MM.1S (cell line): ENCODE measurements at regions not wholly inside any gene's neighbourhood (a gene's known extent, or its start where the extent isn't known, plus 50 kb on each side); places are given as distances from the start of the nearest gene placed in this dataset.

Experiments used
- DNase-seq: peaks from one replicate; pipeline ENCODE4 v3.0.0-alpha.2; 2015
- H2AFZ ChIP-seq: fragments of 300-600 bp; sonication (generic); 2 replicates; pipeline ENCODE4 v1.6.0; 2016; ENCODE audit warnings: antibody characterized with exemption, low read length
- H3F3A ChIP-seq: fragments of 300-600 bp; sonication (generic); 2 replicates; pipeline ENCODE4 v1.6.1; 2016; ENCODE audit warnings: mild to moderate bottlenecking, antibody characterized with exemption, low read length, moderate library complexity, mixed read lengths; ENCODE audit not compliant: insufficient read depth
- H3K27ac ChIP-seq: fragments of 300-600 bp; sonication (generic); 2 replicates; pipeline ENCODE4 v1.5.1; 2016; ENCODE audit warnings: mild to moderate bottlenecking, low read length
- H3K27me3 ChIP-seq: fragments of 300-600 bp; sonication (generic); replicated peaks from 2 replicates; pipeline ENCODE4 v1.6.0; 2016; ENCODE audit warnings: low read length; ENCODE audit not compliant: insufficient read depth
- H3K36me3 ChIP-seq: fragments of 300-600 bp; sonication (generic); replicated peaks from 2 replicates; pipeline ENCODE4 v1.6.1; 2016; ENCODE audit warnings: mild to moderate bottlenecking, low read length, mixed read lengths; ENCODE audit not compliant: insufficient read depth
- H3K4me1 ChIP-seq: fragments of 300-600 bp; sonication (generic); 2 replicates; pipeline ENCODE4 v1.6.1; 2016; ENCODE audit warnings: low read length, mixed read lengths
- H3K4me2 ChIP-seq: fragments of 300-600 bp; sonication (generic); 2 replicates; pipeline ENCODE4 v1.6.0; 2016; ENCODE audit warnings: low read depth, low read length
- H3K4me3 ChIP-seq: fragments of 300-600 bp; sonication (generic); 2 replicates; pipeline ENCODE4 v1.5.1; 2016; ENCODE audit warnings: low read length, mixed read lengths
- H3K79me2 ChIP-seq: fragments of 300-600 bp; sonication (generic); 2 replicates; pipeline ENCODE4 v1.6.1; 2016; ENCODE audit warnings: mixed run types, low read length, mixed read lengths
- H3K9ac ChIP-seq: fragments of 300-600 bp; sonication (generic); 2 replicates; pipeline ENCODE4 v1.6.1; 2016; ENCODE audit warnings: low read length, mixed read lengths
- H3K9me2 ChIP-seq: fragments of 300-600 bp; sonication (generic); replicated peaks from 2 replicates; pipeline ENCODE4 v1.6.1; 2016; ENCODE audit warnings: mild to moderate bottlenecking, low read length, mixed read lengths; ENCODE audit not compliant: insufficient read depth
- H3K9me3 ChIP-seq: fragments of 300-600 bp; sonication (generic); replicated peaks from 2 replicates; pipeline ENCODE4 v1.6.1; 2016; ENCODE audit warnings: mild to moderate bottlenecking, low read length, mixed read lengths; ENCODE audit not compliant: insufficient read depth
- H4K20me1 ChIP-seq: fragments of 300-600 bp; sonication (generic); 2 replicates; pipeline ENCODE4 v1.6.1; 2016; ENCODE audit warnings: mild to moderate bottlenecking, low read length, moderate library complexity, mixed read lengths; ENCODE audit not compliant: insufficient read depth
- EZH2 ChIP-seq: fragments of 300-600 bp; sonication (generic); optimal IDR thresholded peaks from 2 replicates; pipeline ENCODE3; 2017; ENCODE audit warnings: low read depth, mild to moderate bottlenecking, antibody characterized with exemption, low read length, mixed read lengths
- EZH2phosphoT487 ChIP-seq: fragments of 300-600 bp; sonication (generic); IDR thresholded peaks from 2 replicates; pipeline ENCODE4 v1.6.1; 2018; ENCODE audit warnings: antibody characterized with exemption, low read length
- TF ChIP-seq, protein P1 (sequence below): fragments of 300-600 bp; sonication (generic); IDR thresholded peaks from 2 replicates; pipeline ENCODE4 v1.5.1; 2016; ENCODE audit warnings: antibody characterized with exemption, low read length, mixed read lengths

DNA sequence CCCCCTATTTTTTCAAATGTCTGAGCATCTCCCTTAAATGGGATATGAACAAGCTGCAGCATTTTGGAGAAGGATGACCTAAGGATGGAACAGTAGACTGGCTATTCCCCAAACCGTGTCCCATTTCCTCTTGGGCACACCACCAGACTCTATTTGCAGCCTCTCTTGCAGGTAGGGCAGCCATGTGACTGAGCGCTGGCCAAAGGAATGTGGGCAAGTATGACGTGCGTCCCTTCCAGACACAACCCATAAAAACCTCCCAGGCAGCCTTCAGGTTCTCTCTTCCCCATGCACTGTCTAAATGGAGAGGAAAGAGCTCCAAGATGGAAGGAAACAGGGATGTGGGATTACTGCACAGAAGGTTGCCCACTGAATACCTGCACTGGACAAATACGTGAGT, 149.7 kb downstream of the CCT6B start:
- Histone ChIP-seq H3K9ac (no peak overlapping the region), H3K79me2 (no peaks in the 10 kb centered on the region), H3K4me2 (no peak overlapping the region), H3K27ac (no peak overlapping the region), H3K36me3 (no peaks in the 10 kb centered on the region), H3K4me3 (no peak overlapping the region), H3K9me2 (no peaks in the 10 kb centered on the region), H3K9me3 (no peaks in the 10 kb centered on the region), H2AFZ (no peak overlapping the region), H4K20me1 (no peaks in the 10 kb centered on the region), H3K27me3 (no peaks in the 10 kb centered on the region; the same call in 1 of the 2 replicates), H3F3A (no peaks in the 10 kb centered on the region), H3K4me1 (no peaks in the 10 kb centered on the region)
- TF ChIP-seq EZH2phosphoT487 (no peak), EZH2 (no peak)
- TF ChIP-seq, protein P1, sequence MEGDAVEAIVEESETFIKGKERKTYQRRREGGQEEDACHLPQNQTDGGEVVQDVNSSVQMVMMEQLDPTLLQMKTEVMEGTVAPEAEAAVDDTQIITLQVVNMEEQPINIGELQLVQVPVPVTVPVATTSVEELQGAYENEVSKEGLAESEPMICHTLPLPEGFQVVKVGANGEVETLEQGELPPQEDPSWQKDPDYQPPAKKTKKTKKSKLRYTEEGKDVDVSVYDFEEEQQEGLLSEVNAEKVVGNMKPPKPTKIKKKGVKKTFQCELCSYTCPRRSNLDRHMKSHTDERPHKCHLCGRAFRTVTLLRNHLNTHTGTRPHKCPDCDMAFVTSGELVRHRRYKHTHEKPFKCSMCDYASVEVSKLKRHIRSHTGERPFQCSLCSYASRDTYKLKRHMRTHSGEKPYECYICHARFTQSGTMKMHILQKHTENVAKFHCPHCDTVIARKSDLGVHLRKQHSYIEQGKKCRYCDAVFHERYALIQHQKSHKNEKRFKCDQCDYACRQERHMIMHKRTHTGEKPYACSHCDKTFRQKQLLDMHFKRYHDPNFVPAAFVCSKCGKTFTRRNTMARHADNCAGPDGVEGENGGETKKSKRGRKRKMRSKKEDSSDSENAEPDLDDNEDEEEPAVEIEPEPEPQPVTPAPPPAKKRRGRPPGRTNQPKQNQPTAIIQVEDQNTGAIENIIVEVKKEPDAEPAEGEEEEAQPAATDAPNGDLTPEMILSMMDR = no peak
- DNase-seq = no peak

DNA sequence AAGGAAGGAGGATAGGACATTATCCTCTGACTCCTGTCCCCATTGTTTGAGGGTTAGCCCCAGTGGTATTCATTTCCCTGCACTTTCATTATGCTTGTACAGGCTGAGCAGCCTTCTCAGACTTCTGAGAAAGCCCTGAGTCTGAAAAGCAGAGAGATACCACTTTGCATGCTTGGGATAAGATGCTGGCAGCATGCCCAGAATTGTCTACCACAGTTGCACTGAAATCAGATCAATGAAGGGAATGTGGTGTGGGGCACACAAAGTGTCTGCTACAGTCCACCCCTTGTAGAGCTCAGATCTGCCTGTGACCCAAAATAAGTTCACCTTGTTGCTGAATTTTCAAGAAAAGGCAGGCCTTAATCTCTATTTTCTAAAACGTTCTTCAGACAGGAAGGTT, 160.6 kb downstream of the CCT6B start:
- Histone ChIP-seq H3K27ac (no peak overlapping the region), H3K4me3 (no peak overlapping the region), H2AFZ (no peak overlapping the region), H3K4me1 (no peaks in the 10 kb centered on the region), H3K4me2 (no peak overlapping the region), H3K9ac (no peak overlapping the region), H3F3A (no peaks in the 10 kb centered on the region), H3K9me2 (no peaks in the 10 kb centered on the region), H4K20me1 (no peaks in the 10 kb centered on the region), H3K36me3 (no peaks in the 10 kb centered on the region), H3K79me2 (no peaks in the 10 kb centered on the region), H3K27me3 (0 out of 2 replicates have a peak, but pooled peaks cover 5% of the 10 kb centered on the region), H3K9me3 (no peaks in the 10 kb centered on the region)
- DNase-seq = no peak
- TF ChIP-seq, protein P1 = no peak
- TF ChIP-seq EZH2phosphoT487 (no peak), EZH2 (no peak)

DNA sequence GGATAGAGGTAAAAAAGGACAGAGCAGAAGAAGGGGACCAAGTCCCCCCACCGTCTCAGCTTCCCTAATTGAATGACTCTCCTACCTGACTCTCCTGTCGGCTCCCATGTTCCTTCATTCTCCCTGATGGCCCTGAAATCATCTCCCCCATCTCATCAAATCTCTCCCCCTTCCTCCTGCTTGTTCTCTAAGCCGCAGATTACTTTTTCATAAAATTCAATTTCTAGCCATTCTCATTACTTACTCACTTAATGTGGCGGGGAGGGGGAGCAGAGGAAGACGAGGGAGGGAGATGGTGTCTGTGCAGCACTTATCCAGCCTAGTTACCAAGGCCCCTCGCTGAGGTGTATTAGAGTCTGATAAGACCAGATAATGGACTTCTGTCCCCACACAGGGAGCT, 161.5 kb downstream of the CCT6B start:
- Histone ChIP-seq H3K27ac (no peak overlapping the region), H3K9ac (no peak overlapping the region), H3K4me1 (no peaks in the 10 kb centered on the region), H3K4me3 (no peak overlapping the region), H3K27me3 (0 out of 2 replicates have a peak, but pooled peaks cover 5% of the 10 kb centered on the region), H3K36me3 (no peaks in the 10 kb centered on the region), H3K79me2 (no peaks in the 10 kb centered on the region), H3F3A (no peaks in the 10 kb centered on the region), H3K9me3 (no peaks in the 10 kb centered on the region), H3K4me2 (no peak overlapping the region), H3K9me2 (no peaks in the 10 kb centered on the region), H2AFZ (no peak overlapping the region), H4K20me1 (no peaks in the 10 kb centered on the region)
- DNase-seq = no peak
- TF ChIP-seq, protein P1 = no peak
- TF ChIP-seq EZH2 (no peak), EZH2phosphoT487 (no peak)
